GM12865 (cell line): ENCODE measurements at regions not wholly inside any gene's neighbourhood (a gene's known extent, or its start where the extent isn't known, plus 50 kb on each side); places are given as distances from the start of the nearest gene placed in this dataset.

Source experiments
- DNase-seq: peaks from one replicate; pipeline ENCODE4 v3.0.0; 2010; ENCODE audit warnings: low read depth
- H3K4me3 ChIP-seq: 2 replicates; pipeline ENCODE4 v1.5.1; 2011; ENCODE audit warnings: mild to moderate bottlenecking, low read depth, low read length, control low read depth
- CTCF ChIP-seq: IDR thresholded peaks from 2 replicates; pipeline ENCODE4 v1.5.1; 2011; ENCODE audit warnings: low read length, control low read depth, low read depth, inconsistent platforms; ENCODE audit not compliant: insufficient read depth; ENCODE audit errors: missing control alignments

GRCh38 chr7:115110523-115110922, 188.6 kb downstream of the MDFIC start:
- TF ChIP-seq CTCF, result no peak
- H3K4me3 ChIP-seq, result no peak overlapping the region
- DNase-seq, result no peak

GRCh38 chr7:115106316-115106715, 184.4 kb downstream of the MDFIC start:
- TF ChIP-seq CTCF, result no peak
- H3K4me3 ChIP-seq, result no peak overlapping the region
- DNase-seq, result no peak

GRCh38 chr7:115102738-115103137, 180.8 kb downstream of the MDFIC start:
- TF ChIP-seq CTCF, result no peak
- no peak for DNase-seq
- H3K4me3 ChIP-seq, result no peak overlapping the region

GRCh38 chr7:115101199-115101598, 179.3 kb downstream of the MDFIC start:
- no peak overlapping the region for H3K4me3 ChIP-seq
- DNase-seq, result no peak
- no peak for TF ChIP-seq CTCF

GRCh38 chr7:115099906-115100305, 178.0 kb downstream of the MDFIC start:
- DNase-seq, result no peak
- no peak for TF ChIP-seq CTCF
- no peak overlapping the region for H3K4me3 ChIP-seq

- DNase-seq, result no peak
- H3K4me3 ChIP-seq, result no peak overlapping the region
- no peak for TF ChIP-seq CTCF
These were observed 175.3 kb downstream of the MDFIC start for GRCh38 chr7:115097175-115097671.

GRCh38 chr7:115096262-115096661, 174.4 kb downstream of the MDFIC start:
- no peak overlapping the region for H3K4me3 ChIP-seq
- TF ChIP-seq CTCF, result no peak
- DNase-seq, result no peak
